ENCODE measurements at regions not wholly inside any gene's neighbourhood (a gene's known extent, or its start where the extent isn't known, plus 50 kb on each side); places are given as distances from the start of the nearest gene placed in this dataset.
"Not testable (repeated sequence)": the region's sequence is repeated elsewhere in the genome, so short reads cannot be mapped to it uniquely, and the experiment has no call there.

DNA sequence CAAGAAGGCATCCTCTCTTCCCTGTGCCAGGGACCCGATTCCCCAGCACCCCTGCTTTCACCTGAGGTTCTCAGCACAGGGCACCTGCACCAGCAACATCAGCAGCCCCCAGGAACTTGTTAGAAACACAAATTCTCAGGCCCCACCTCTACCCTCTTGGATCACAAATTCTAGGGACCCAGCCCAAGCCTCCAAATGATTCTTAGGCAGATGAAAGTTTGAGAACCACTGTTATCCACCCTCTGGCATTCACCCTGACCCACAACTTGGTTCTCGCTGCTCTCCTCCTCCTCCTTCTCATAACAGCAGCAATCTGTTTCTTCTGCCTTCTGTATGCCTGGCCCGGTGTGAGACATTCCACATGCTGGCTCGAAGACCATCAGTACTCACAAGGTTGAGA lies 60.3 kb upstream of the HIVEP3 start:
- DNase-seq: no peak

GRCh38 chr1:41977326-41977725 lies 58.6 kb upstream of the HIVEP3 start:
- no peak for DNase-seq

DNA sequence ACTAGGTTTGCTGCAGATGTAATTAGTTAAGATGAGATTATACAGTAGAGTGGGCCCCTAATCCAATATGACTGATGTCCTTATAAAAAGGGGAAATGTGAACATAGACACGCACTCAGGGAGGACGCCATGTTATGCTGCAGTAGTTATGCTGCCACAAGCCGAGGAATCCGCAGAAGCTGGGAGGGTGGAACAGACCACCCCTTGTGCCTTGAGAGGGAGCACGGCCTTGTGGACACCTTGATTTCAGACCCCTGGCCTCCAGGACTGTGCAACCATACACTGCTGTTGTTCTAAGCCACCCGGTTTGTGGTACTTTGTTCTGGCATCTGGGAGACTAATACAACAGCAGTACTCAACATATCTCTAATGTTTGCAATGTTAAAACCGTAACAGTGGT lies 57.9 kb upstream of the HIVEP3 start:
- no peak for DNase-seq

GRCh38 chr1:41975850-41976569 lies 57.3 kb upstream of the HIVEP3 start:
- no peak for DNase-seq

DNA sequence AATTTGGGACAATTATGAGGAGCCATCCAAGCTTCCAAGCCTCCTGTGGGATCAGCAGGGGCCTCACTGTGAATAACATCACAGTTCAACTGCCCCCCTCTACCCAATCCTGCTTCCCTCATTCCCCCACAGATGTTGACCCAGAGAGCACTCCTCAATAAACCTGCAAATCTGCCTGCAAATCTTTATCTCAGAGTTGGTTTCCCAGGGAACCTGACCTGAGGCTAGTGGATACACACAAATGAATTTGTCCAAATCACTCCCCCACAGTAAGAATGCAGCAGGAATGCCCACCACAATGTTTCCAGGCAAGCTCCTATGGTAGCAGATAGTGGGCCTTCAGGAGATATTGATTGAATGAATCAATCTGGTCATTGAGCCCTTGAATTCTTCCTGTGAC lies 56.4 kb upstream of the HIVEP3 start:
- no peak for DNase-seq

DNA sequence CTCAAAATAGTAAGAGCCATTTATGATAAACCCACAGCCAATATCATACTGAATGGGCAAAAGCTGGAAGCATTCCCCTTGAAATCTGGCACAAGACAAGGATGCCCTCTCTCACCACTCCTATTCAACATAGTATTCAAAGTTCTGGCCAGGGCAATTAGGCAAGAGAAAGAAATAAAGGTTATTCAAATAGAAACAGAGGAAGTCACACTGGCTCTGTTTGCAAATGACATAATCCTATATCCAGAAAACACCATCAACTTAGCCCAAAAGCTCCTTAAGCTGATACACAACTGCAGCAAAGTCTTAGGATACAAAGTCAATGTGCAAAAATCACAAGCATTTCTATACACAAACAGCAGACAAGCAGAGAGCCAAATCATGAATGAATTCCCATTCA lies 49.8 kb upstream of the HIVEP3 start:
- DNase-seq: not testable (repeated sequence)
